Peyer's patch (tissue), 4 donors: ENCODE measurements at regions not wholly inside any gene's neighbourhood (a gene's known extent, or its start where the extent isn't known, plus 50 kb on each side); places are given as distances from the start of the nearest gene placed in this dataset.

Source experiments
- DNase-seq, 3 donors: peaks; one replicate each; pipeline ENCODE4 v3.0.0-alpha.2; 2017 to 2019
- H3K27ac ChIP-seq, 4 donors: fragments of 200-600 bp; sonication (generic); one replicate each; pipeline ENCODE4 v1.5.1; 2016 to 2019
- H3K27me3 ChIP-seq, 2 donors: fragments of 200-600 bp; sonication (generic); one replicate each; pipeline ENCODE4 v1.5.1; 2019
- H3K36me3 ChIP-seq, 3 donors: fragments of 200-600 bp; sonication (generic); one replicate each; pipeline ENCODE4 v1.5.1; 2016 to 2019
- H3K4me1 ChIP-seq, 4 donors: fragments of 200-600 bp; sonication (generic); one replicate each; pipeline ENCODE4 v1.5.1; 2016 to 2019
- H3K4me3 ChIP-seq, 4 donors: fragments of 200-600 bp; sonication (generic); 1 replicate in 3 of 4; 2 replicates in 1 of 4; pipeline ENCODE4 v1.5.1; 2016 to 2019; ENCODE audit warnings: mild to moderate bottlenecking in 1 of 4
- H3K9me3 ChIP-seq, 4 donors: fragments of 200-600 bp; sonication (generic); one replicate each; pipeline ENCODE4 v1.5.1; 2016 to 2019; ENCODE audit warnings: mild to moderate bottlenecking in 1 of 4
- POLR2A ChIP-seq, 2 donors: fragments of 450-650 bp; IDR thresholded peaks; one replicate each; pipeline ENCODE4 v1.5.1; 2017; ENCODE audit warnings: antibody characterized with exemption in 2 of 2, mild to moderate bottlenecking in 2 of 2, moderate library complexity in 2 of 2
- TF ChIP-seq, protein P1 (sequence below), 6 experiments: fragments of 450-650 bp in 4 of 6; fragments of 200-600 bp in 2 of 6; sonication (generic) in 1 of 6; IDR thresholded peaks; one replicate each; pipeline ENCODE4 v1.5.1; 2017 to 2019; ENCODE audit warnings: antibody characterized with exemption in 6 of 6, mild to moderate bottlenecking in 3 of 6, moderate library complexity in 1 of 6

DNA sequence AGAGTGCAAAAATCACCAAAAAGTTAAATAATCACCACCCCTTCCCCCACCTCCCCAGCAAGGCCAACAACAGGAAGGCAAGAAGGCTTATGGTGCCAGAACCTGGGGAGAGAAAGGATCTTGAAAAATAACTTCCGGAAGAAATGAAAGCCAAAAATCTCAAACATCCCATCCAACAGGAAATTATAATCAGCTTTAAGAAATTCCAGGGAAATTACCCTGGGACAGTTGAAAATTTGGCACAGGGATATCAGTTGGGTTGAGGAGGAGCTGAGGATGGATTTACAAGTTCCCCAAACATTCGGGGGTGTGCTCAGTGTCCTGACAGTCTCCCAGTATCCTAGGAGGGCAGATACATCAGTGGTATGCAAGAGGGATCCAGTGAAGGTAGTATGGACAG lies 82.7 kb downstream of the POLR2M start:
- Histone ChIP-seq H3K27me3 (no peaks in the 10 kb centered on the region), H3K36me3 (no peaks in the 10 kb centered on the region), H3K27ac (no peak overlapping the region), H3K4me1 (peaks cover 0 to 21% (median 1%) of the 10 kb centered on the region in 4 donors), H3K4me3 (no peak overlapping the region), H3K9me3 (no peaks in the 10 kb centered on the region)
- DNase-seq, result no peak
- TF ChIP-seq, protein P1, sequence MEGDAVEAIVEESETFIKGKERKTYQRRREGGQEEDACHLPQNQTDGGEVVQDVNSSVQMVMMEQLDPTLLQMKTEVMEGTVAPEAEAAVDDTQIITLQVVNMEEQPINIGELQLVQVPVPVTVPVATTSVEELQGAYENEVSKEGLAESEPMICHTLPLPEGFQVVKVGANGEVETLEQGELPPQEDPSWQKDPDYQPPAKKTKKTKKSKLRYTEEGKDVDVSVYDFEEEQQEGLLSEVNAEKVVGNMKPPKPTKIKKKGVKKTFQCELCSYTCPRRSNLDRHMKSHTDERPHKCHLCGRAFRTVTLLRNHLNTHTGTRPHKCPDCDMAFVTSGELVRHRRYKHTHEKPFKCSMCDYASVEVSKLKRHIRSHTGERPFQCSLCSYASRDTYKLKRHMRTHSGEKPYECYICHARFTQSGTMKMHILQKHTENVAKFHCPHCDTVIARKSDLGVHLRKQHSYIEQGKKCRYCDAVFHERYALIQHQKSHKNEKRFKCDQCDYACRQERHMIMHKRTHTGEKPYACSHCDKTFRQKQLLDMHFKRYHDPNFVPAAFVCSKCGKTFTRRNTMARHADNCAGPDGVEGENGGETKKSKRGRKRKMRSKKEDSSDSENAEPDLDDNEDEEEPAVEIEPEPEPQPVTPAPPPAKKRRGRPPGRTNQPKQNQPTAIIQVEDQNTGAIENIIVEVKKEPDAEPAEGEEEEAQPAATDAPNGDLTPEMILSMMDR (IDR thresholded peaks at IDR 0.05), result no peak
- no peak for TF ChIP-seq POLR2A (IDR thresholded peaks at IDR 0.05)

DNA sequence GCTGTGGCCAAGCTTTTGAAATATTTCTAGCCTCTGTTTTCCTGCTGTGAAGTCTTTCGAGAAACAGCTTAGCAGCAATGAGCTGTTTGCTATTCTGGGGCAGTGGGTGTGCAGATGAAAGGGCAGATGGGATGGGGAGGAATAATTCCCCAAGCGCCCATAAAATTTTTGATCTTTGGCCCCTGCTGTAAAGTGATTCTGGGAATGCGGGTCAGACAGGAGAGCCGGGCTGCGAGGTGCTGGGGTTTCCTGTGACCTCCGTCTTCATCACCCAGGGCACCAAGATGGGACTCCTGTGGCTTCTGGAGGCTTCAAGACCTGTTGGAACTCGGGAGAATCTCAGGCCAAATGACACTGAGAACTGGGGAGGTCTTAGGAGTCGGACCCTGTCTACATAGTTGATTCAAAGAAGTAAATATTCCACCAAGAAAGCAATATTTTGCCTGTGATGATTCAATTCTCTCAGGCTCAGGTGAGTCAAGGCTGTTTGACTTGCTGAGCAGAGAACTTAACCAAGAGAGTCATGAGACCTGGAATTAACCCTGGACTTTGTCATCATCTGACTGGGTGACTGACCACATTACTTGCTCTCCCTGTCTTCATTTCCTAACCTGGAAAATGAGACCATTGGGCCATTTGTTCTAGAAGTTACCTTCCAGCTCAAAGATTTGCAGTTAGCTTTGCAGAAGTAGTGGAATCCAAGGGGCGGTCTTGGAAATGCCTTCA lies 86.4 kb downstream of the POLR2M start:
- peak overlapping the region in 3 of 4 donors; percentile 43 to 82 (median 74) for H3K27ac ChIP-seq
- H3K36me3 ChIP-seq, result no peaks in the 10 kb centered on the region
- peak overlapping the region in 1 of 4 donors; percentile 40 for H3K4me3 ChIP-seq
- no peaks in the 10 kb centered on the region for H3K27me3 ChIP-seq
- H3K4me1 ChIP-seq, result peaks cover 0 to 21% (median 1%) of the 10 kb centered on the region in 4 donors
- H3K9me3 ChIP-seq, result no peaks in the 10 kb centered on the region
- peak in 1 of 2 donors; percentile 33 for TF ChIP-seq POLR2A (IDR thresholded peaks at IDR 0.05)
- TF ChIP-seq, protein P1 (IDR thresholded peaks at IDR 0.05), result no peak
- DNase-seq, result peak in 2 of 3 donors; percentile 73 to 80

DNA sequence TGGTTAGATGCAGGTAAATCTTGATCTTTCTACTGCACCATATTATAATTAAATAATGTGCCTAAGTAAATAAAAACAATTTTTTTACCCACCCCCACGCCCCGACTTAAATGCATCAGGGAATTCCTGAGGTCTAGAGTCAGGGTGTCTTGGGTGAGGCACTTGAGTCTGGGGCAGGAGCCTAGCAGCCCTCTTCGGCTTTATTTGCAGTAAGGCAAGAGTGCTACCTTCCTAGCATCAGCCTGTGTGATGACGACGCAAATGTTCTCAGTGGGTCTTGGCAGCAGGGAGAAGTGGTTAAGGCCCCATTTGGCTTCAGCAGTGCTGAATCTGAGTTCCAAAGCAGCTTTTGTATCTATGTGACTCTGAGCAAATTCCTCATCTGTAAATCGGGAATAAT lies 88.7 kb downstream of the POLR2M start:
- H3K4me1 ChIP-seq, result peaks cover 0 to 21% (median 1%) of the 10 kb centered on the region in 4 donors
- no peak overlapping the region for H3K4me3 ChIP-seq
- TF ChIP-seq, protein P1 (IDR thresholded peaks at IDR 0.05), result no peak
- no peak for TF ChIP-seq POLR2A (IDR thresholded peaks at IDR 0.05)
- H3K27me3 ChIP-seq, result no peaks in the 10 kb centered on the region
- H3K27ac ChIP-seq, result no peak overlapping the region
- no peak for DNase-seq
- no peaks in the 10 kb centered on the region for H3K9me3 ChIP-seq
- H3K36me3 ChIP-seq, result no peaks in the 10 kb centered on the region

DNA sequence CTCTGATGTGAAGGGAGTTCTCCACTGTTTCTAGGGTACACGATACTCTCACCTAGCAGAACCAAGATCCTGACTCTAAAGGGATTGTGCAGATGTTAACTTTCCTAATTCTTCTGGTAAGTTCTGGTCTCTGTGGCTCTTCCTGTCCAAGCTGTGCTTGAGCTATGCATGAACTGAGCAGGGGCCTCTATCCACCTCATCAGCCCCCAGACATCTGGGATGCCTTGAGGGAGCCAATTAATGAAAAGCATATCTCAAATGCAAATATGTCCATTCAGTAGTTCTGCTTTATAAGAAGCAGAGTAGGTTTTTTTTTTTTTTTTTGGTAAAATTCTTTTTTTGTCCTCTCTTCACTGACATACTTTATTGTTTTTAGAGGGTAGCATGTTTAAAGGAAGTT lies 89.6 kb downstream of the POLR2M start:
- no peaks in the 10 kb centered on the region for H3K36me3 ChIP-seq
- H3K9me3 ChIP-seq, result no peaks in the 10 kb centered on the region
- H3K27ac ChIP-seq, result no peak overlapping the region
- H3K4me3 ChIP-seq, result no peak overlapping the region
- TF ChIP-seq POLR2A (IDR thresholded peaks at IDR 0.05), result no peak
- TF ChIP-seq, protein P1 (IDR thresholded peaks at IDR 0.05), result no peak
- peaks cover 0 to 21% (median 1%) of the 10 kb centered on the region in 4 donors for H3K4me1 ChIP-seq
- no peak for DNase-seq
- no peaks in the 10 kb centered on the region for H3K27me3 ChIP-seq

DNA sequence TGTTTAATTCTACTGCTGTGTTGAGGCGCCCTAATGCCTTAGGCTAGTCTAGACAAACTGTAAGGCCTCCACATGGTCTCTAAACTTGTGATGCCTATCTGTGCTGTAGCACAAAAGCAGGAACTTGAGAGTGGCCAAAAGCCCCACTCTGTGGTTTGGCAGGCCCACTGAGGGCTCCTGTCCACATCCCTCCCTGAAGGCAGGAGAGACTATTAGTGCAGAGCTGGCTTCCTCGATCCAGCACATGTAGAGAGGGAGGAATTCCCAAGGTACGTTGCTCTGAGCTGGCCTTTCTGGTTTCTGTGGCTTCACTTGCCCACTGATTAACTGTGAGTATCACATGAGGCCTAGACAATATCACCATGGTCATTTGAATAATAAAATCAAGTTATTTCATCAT lies 90.6 kb downstream of the POLR2M start:
- Histone ChIP-seq H3K36me3 (no peaks in the 10 kb centered on the region), H3K27ac (no peak overlapping the region), H3K9me3 (no peaks in the 10 kb centered on the region), H3K4me3 (no peak overlapping the region), H3K27me3 (no peaks in the 10 kb centered on the region), H3K4me1 (peaks cover 0 to 12% (median 0%) of the 10 kb centered on the region in 4 donors)
- DNase-seq, result no peak
- no peak for TF ChIP-seq POLR2A (IDR thresholded peaks at IDR 0.05)
- TF ChIP-seq, protein P1 (IDR thresholded peaks at IDR 0.05), result no peak
